Hepatocyte (in vitro differentiated cells): ENCODE measurements at regions not wholly inside any gene's neighbourhood (a gene's known extent, or its start where the extent isn't known, plus 50 kb on each side); places are given as distances from the start of the nearest gene placed in this dataset.

Experiments
- CTCF ChIP-seq: fragments of 200-600 bp; sonication (generic); IDR thresholded peaks from 2 replicates; pipeline ENCODE4 v1.5.1; 2016; ENCODE audit warnings: antibody characterized with exemption, mild to moderate bottlenecking; ENCODE audit not compliant: poor library complexity
- EZH2phosphoT487 ChIP-seq: fragments of 200-600 bp; sonication (generic); IDR thresholded peaks from one replicate; pipeline ENCODE4 v1.6.1; 2018; ENCODE audit warnings: antibody characterized with exemption, mild to moderate bottlenecking, low read depth, moderate library complexity; ENCODE audit not compliant: unreplicated experiment, severe bottlenecking

- TF ChIP-seq CTCF (no peak), EZH2phosphoT487 (no peak)
These were observed 93.6 kb upstream of the TAF1B start for GRCh38 chr2:9749546-9750223.
